Body of pancreas (tissue), 1 donor: ENCODE measurements at regions not wholly inside any gene's neighbourhood (a gene's known extent, or its start where the extent isn't known, plus 50 kb on each side); places are given as distances from the start of the nearest gene placed in this dataset. TPM values are rescaled to one million over a fixed set of nuclear protein-coding genes. Genes with fewer than 3 reads are reported as not detected.

Experiments
- small RNA-seq: library from RNA; depleted of rRNA; stranded (forward); fragments of <200 nt; gene quantifications from one replicate; pipeline ENCODE3, GENCODE V24; 2016

Small RNAs in the stretch of these regions (small RNA-seq; reads per million reads assigned to genes)
- gene RF00568 (not detected), gene RNU6-1018P (not detected)
